ENCODE measurements at regions not wholly inside any gene's neighbourhood (a gene's known extent, or its start where the extent isn't known, plus 50 kb on each side); places are given as distances from the start of the nearest gene placed in this dataset.

DNA sequence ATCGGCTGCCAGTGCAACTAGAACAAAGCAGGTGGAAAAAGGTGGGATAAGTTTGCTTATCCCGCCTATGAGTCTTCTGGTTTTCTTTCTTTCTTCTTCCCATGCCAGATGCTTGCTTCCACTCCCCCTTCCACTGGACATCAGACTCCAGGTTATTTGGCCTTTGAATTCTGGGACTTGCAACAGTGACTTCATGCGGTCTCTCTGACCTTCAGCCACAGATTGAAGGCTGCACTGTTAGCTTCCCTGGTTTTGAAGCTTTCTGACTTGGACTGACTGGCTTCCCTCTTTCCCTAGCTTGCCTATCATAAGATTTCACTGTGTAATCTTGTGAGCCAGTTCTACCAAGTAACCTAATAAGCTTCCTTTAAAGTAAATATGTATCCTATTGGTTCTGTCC lies 878.4 kb upstream of the GJE1 start:
- no peak for DNase-seq (ENCODE audit: low read depth)
- no peak for TF ChIP-seq CTCF (IDR thresholded peaks at IDR 0.05; ENCODE audit: low read depth, low read length, missing control alignments)
- in situ Hi-C loops (cut with HindIII; ENCODE audit: low sequenced_read_pairs), result no loop called here
- H3K4me3 ChIP-seq (ENCODE audit: low read depth, low read length), result no peak overlapping the region

- in situ Hi-C loops (cut with HindIII; ENCODE audit: low sequenced_read_pairs), result no loop called here
- H3K4me3 ChIP-seq (ENCODE audit: low read depth, low read length), result no peak overlapping the region
- DNase-seq (ENCODE audit: low read depth), result no peak
- TF ChIP-seq CTCF (IDR thresholded peaks at IDR 0.05; ENCODE audit: low read depth, low read length, missing control alignments), result no peak
Observed at GRCh38 chr6:141252828-141253608, 879.7 kb upstream of the GJE1 start.

- in situ Hi-C loops (cut with HindIII; ENCODE audit: low sequenced_read_pairs), result no loop called here
- no peak for DNase-seq (ENCODE audit: low read depth)
- H3K4me3 ChIP-seq (ENCODE audit: low read depth, low read length), result no peak overlapping the region
- no peak for TF ChIP-seq CTCF (IDR thresholded peaks at IDR 0.05; ENCODE audit: low read depth, low read length, missing control alignments)
Observed at GRCh38 chr6:141251286-141251685, 881.4 kb upstream of the GJE1 start.

- no peak for TF ChIP-seq CTCF (IDR thresholded peaks at IDR 0.05; ENCODE audit: low read depth, low read length, missing control alignments)
- in situ Hi-C loops (cut with HindIII; ENCODE audit: low sequenced_read_pairs), result no loop called here
- H3K4me3 ChIP-seq (ENCODE audit: low read depth, low read length), result no peak overlapping the region
- no peak for DNase-seq (ENCODE audit: low read depth)
Observed at GRCh38 chr6:141248021-141248799, 884.5 kb upstream of the GJE1 start.

GRCh38 chr6:141244366-141244765 lies 888.4 kb upstream of the GJE1 start:
- in situ Hi-C loops (cut with HindIII; ENCODE audit: low sequenced_read_pairs), result no loop called here
- no peak for DNase-seq (ENCODE audit: low read depth)

GRCh38 chr6:141242957-141243356 lies 889.8 kb upstream of the GJE1 start:
- no peak for DNase-seq (ENCODE audit: low read depth)
- no peak for TF ChIP-seq CTCF (IDR thresholded peaks at IDR 0.05; ENCODE audit: low read depth, low read length, missing control alignments)
- in situ Hi-C loops (cut with HindIII; ENCODE audit: low sequenced_read_pairs), result no loop called here

More at GRCh38 chr6:141244366-141244765, 888.4 kb upstream of the GJE1 start:
- H3K4me3 ChIP-seq (ENCODE audit: low read depth, low read length), result no peak overlapping the region
- TF ChIP-seq CTCF (IDR thresholded peaks at IDR 0.05; ENCODE audit: low read depth, low read length, missing control alignments), result no peak

More at GRCh38 chr6:141242957-141243356, 889.8 kb upstream of the GJE1 start:
- no peak overlapping the region for H3K4me3 ChIP-seq (ENCODE audit: low read depth, low read length)
